ENCODE measurements at regions not wholly inside any gene's neighbourhood (a gene's known extent, or its start where the extent isn't known, plus 50 kb on each side); places are given as distances from the start of the nearest gene placed in this dataset.
"Not testable (repeated sequence)": the region's sequence is repeated elsewhere in the genome, so short reads cannot be mapped to it uniquely, and the experiment has no call there.

GRCh38 chr18:3328532-3328931 is 66.6 kb downstream of the MYL12B start:
- DNase-seq, result no peak

- DNase-seq, result peak; percentile 21
Observed at GRCh38 chr18:3329471-3329870, 67.5 kb downstream of the MYL12B start.

GRCh38 chr18:3329872-3330271 is 67.9 kb downstream of the MYL12B start:
- DNase-seq, result peak; percentile 40

GRCh38 chr18:3330622-3331021 is 68.7 kb downstream of the MYL12B start:
- no peak for DNase-seq

GRCh38 chr18:3332376-3332775 is 70.4 kb downstream of the MYL12B start:
- no peak for DNase-seq

GRCh38 chr18:3333056-3333720 is 71.3 kb downstream of the MYL12B start:
- DNase-seq, result no peak

GRCh38 chr18:3333721-3334386 is 71.9 kb downstream of the MYL12B start:
- DNase-seq, result no peak

- peak; percentile 70 for DNase-seq
Observed at GRCh38 chr18:3340015-3340681, 78.2 kb downstream of the MYL12B start.

GRCh38 chr18:3340682-3341097 is 78.8 kb downstream of the MYL12B start:
- peak; percentile 55 for DNase-seq

- DNase-seq, result no peak
Observed at GRCh38 chr18:3342628-3343027, 80.7 kb downstream of the MYL12B start.

- DNase-seq, result no peak
Observed at GRCh38 chr18:3345452-3345851, 83.5 kb downstream of the MYL12B start.

- DNase-seq, result no peak
Observed at GRCh38 chr18:3345885-3346284, 84.0 kb downstream of the MYL12B start.

- peak; percentile 25 for DNase-seq
Observed at GRCh38 chr18:3346487-3346886, 84.6 kb downstream of the MYL12B start.

GRCh38 chr18:3347286-3347803 is 85.4 kb downstream of the MYL12B start:
- no peak for DNase-seq

GRCh38 chr18:3348176-3348575 is 86.2 kb downstream of the MYL12B start:
- DNase-seq, result no peak

- DNase-seq, result not testable (repeated sequence)
Observed at GRCh38 chr18:3349046-3349841, 87.3 kb downstream of the MYL12B start.

GRCh38 chr18:3350021-3350420 is 88.1 kb downstream of the MYL12B start:
- DNase-seq, result no peak

- peak; percentile 26 for DNase-seq
Observed at GRCh38 chr18:3350566-3351527, 88.9 kb downstream of the MYL12B start.

GRCh38 chr18:3354506-3354905 is 92.6 kb downstream of the MYL12B start:
- no peak for DNase-seq

- DNase-seq, result no peak
Observed at GRCh38 chr18:3356614-3357013, 93.4 kb upstream of the TGIF1 start.

GRCh38 chr18:3357516-3357915 is 92.5 kb upstream of the TGIF1 start:
- no peak for DNase-seq

- DNase-seq, result no peak
Observed at GRCh38 chr18:3358310-3358709, 91.7 kb upstream of the TGIF1 start.

All from EL (cell line).